ENCODE measurements at regions not wholly inside any gene's neighbourhood (a gene's known extent, or its start where the extent isn't known, plus 50 kb on each side); places are given as distances from the start of the nearest gene placed in this dataset.

DNA sequence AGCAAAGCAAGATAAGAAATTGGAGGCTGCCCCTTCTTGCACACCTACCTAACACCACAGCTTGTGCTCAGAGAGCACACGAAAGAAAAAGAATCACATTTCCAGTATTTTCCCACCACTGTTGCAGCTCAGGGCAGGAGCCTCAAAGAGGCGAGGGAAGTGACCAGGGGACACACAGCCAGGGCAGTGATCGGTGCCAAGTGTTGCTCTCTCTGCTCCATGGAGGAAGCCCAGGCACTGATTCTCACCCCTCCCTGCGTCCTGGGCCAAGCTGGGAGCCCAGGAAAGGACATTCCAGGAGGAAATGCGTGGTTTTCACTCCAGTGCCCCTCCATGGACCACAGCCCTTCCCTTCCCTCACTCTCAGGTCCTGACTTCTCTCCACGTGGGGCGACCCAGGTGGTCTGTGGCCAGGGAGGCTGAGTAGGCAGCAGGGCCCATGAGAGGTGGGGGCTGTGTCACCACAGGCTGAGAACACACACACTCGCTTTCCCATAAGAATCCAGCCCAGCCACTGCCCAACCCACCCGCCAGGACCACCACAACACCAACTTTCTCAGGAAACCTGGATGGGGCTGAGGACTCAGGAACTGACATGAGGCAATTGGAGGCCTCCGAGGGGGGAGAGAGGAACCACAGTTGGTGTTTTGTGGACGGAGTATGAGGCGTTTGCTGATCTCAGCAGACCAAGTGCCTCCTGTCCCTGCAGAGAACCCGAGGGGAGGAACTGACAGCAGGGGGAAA lies 81.7 kb upstream of the MAFB start:
- DNase-seq: no peak

DNA sequence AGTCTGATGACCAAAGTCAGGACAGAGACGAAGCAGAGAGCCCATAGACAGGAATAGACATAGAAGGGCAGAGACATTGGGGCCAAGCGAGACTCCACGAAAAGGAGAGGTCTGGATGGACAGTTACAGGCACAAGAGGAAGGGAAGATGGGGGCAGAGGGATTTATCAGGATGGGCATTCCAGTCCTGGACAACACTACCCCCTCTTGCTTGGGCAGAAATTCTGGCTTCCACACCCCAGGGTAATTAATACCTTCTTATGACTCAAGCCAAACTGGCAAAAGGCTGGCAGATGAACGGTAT lies 82.2 kb upstream of the MAFB start:
- no peak for DNase-seq

DNA sequence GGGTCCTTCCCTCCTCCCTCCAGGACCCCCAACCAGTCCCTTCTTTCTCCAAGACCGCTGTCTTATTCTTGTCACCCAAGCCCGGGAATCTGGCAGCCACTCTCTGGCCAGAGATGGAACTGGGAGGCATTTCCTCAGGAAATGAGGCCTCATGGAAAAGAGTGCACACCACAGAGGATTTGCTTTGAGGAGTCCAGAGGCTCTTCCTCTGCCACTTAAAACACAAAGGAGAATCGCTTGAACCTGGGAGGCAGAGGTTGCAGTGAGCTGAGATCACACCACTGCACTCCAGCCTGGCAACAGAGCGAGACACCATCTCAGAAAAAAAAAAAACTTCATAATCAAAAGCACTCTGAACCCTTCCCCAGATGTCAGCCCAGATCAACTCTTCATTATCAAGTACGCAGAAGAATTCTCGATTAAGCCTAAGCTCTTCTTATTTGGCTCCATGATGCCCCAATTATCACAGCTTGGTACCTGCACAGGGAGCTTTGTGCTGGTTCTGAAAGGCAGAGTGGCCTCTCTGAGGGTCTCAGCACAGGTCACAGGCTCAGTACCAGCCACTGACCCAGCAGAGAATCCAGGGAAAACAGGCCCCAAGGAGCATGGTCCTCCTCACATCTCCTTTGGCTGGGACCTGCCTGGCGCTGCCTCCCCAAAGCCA lies 82.9 kb upstream of the MAFB start:
- no peak for DNase-seq

DNA sequence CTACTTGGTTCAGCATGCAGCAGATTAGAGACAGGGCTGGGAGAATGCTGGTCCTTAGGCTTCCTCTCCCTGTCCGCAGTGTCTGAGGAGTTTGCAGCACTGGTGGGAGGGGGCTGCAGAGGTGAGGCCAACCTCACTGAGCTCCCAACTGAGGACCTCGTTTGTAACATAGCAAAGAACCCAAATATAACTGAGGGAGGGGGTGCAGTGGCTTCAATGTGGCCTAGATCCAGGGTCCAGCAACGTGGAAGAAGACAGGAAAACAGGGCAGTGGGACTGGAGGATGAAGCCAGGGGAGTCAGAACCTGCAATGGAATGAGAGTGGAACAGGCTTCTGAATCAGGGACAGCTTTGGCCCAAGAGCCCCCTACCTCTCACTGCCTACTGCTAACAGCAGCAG lies 84.3 kb upstream of the MAFB start:
- no peak for DNase-seq

DNA sequence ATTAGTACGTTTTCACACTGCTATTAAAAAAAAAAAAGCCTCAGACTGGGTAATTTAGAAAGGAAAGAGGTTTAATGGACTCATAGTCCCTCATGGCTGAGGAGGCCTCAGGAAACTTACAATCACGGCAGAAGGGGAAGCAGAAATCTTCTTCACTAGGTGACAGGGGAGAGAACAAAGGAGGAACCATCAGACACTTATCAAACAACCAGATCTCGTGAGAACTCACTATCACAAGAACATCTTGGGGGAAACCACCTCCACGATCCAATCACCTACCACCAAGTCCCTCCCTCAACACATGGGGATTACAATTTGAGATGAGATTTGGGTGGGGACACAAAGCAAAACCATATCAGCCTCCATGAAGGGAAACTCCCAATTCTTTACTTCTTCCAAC lies 85.2 kb upstream of the MAFB start:
- no peak for DNase-seq

DNA sequence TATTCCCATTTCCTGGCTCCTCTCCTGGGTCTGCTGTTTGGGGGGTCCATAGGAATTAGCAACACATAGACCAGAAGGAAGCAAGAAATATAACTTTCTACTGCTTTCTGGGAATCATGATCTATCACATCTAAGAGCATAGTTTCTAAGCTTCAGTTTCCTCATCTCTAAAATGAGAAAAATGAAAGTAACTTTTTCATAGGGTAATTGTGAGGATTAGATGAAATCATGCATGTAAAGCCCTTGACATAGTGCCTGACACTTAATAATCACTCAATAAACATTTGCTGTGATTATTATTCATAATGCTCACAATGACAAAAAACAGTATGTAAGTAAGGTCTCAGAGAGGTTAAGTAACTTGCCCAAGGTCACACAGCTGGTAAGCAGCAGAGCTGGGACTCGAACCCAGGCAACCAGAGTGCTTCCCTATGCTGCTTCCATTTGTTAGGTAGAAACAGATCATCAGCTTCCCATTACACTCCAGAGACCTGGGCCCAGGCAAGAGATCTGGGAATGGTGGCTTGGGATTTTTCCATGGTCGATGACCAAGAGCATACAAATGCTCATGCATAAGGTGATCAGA lies 86.6 kb upstream of the MAFB start:
- DNase-seq: no peak

DNA sequence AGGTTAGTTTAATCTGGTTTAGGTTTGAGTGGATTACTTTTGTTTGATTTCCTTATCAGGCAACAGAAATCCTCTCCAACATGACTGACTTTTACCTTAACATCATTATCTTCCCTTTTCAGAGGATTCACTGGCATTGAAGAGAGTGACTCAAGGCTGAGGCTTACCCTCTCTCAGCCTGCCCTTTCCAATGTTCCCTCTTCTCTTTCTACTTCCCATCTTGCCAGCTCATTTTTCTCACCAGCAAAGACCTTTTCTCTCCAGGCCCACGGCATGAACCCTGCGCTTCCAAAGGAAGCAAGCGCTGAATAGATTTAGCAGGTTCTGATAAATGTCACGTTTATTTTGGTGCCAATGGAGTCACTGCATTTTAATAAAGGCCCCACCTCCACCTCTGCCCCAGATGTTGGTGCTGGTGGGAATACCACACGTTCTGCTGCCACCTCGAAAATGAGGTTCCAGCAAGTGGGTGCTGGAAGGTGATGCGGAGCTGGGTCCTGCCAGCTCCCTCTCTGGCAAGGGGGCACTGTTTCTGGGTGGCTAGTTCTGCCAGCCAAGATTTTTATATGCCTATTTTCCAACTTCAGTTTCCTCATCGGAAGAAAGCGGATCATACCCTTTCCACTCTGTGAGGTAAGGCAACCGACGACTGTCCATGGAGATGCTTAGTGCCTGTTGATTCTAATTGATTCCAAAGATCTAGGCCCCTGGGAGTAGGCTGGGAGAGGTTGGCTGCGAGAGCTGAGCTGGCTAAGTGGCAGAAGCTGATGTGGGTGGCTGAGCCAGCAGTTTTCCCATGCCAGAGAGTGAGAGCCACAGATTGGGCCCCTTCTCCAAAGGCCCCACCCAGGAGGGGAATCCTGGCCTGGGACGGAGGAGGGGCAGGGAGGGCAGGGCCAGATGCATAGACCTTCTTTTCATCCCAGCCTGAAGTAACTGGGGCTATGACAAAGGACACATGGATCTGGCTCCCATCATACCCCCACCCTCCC lies 87.7 kb upstream of the MAFB start:
- no peak for DNase-seq

DNA sequence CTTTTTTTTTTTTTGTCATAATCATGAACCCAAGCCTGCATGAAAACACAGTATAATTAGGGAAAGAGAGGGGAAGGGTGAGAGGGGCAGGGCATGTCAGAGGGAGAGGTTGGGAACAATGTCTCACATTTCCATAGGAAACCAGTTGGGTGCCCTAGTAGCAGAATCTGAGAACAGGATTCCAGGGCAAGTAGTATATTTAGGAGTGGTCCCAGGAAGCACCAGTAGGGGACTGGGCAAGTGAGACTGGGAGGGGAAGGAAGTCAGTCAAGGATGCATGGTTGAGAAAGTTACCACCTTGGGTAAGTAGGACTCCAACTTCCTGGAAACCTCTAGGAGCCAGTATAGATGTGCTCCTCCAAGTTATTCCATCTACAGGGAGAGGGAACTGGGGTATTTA lies 88.6 kb upstream of the MAFB start:
- DNase-seq: no peak

DNA sequence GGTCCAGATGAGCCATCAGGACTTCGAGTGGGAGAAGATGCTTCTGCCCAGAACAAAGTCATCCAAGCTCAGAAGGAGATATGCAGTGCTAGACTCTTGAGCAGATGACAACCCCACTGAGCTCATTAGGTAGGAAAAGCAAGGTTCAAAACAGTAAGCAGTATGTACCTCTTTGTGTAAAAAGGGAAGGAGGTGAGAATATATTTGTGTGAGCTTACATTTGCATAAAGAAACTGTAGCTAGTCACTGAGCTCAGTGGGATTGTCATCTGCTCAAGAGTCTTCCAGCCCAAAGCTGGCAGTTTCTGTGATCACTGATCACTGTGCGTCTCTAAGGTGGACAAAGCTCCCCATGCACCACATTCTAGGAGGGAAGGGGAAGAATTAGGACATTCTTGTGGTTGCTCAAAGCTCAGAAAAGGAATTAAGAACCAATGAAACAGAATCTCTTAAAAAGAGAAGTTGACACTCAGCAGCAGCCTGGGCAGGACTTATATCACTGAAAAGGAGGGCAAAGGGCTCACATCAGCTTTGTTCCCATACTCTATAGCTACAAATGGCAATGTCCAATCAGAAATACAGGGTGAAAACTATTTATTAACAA lies 90.0 kb upstream of the MAFB start:
- DNase-seq: no peak

DNA sequence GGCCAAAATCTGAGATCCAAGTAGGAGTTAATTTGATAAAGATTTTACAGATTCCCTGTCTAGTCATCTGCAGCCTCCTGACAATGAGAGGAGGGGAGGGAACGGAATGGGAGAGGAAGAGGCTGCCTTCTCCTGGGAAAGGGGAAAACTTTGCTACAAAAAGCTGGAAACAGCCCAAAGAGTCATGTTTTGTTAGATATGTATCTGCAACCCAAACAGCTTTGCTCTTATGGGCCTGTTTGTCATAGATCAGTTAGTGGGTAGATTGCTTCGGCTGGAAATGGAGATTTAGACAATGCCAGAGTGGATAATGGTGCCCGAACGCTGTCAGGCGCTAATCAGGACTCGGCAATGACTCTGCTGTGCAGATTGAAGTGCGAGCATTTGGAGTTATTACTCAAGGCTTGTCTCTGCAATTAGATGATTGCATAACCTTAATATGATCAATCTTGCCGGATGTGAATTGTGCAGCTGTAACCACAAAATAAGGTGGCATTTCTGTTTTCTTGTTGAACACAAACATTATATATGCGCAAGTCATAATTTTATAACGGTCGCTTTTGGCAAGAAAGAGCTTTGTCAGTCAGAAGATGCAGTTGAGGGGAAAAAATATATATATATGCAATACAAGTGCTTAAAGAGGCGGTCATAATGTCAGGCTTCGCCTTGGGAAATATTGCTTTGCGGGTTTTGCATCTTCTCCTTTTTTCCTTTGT lies 92.4 kb upstream of the MAFB start:
- no peak for DNase-seq

DNA sequence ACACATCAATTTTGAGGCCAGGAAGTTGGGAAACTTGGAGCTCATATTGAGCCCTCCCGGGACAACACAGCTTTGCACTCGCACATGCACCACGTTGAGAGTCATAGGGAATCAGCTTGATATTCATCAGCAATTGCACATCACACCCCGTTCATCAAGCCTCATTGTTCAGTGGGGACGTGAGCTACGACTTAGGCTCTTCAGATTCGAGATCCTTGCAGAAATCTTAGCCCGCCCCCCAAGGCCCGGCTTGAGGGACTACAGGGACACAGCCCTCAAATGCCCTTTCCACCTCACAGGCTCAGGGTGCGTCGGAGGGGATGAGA lies 93.0 kb upstream of the MAFB start:
- no peak for DNase-seq

DNA sequence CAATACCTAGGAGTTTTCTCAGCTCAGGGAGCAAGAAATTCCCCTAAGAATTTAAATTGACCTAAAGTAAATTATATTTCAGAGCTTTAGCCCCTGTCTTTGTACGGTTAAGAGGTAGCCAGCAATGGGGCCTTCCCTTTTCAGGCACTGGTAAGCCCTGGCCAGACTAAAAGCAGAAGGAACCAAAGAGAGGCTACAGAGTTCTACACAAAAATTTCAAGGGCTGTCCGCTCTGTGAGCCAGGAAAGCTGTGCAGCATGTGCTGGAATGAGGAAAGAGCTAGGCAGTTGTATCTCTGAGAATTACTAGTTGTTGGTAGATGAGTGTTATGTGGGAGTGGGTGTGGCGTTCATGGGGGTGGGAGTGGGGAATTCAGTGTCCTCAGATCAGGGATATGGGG lies 96.3 kb upstream of the MAFB start:
- no peak for DNase-seq

DNA sequence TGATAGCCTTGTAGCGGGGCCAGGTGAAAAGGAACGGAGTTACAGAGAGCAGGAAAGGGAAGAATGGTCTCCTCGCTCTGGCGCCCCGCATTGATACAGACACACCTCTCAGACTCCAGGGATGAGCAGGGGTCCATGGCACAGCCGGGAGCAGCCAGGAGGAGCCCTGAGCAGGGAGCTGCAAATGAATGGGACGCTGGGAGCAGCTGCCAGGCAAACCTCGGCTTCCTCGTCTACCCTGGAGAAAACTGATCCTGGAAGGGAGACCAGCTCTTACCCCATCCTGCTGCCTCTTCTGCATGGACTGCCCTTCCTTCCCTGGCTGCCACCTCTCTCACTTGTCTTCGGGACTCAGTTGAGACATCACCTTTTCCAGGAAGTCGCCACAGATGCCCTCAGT lies 97.3 kb upstream of the MAFB start:
- no peak for DNase-seq

DNA sequence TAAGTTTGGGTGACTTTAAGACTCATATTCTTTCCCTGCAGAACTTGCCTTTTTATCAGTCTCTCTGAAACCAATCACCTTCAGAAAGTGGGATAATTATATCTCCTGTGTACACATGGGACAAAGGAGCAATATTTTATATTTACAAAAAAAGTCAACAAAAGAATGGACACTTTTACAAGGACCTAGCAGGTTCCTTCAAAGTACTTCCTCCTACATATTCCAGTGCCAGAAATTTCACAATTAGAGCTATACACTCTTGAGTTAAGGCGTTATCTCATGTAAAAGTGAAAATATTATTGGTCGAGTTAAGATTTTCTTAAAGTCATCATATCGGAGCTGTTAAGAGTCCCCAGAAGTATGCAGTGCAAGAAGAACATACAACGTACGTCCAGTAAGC lies 98.9 kb upstream of the MAFB start:
- no peak for DNase-seq

DNA sequence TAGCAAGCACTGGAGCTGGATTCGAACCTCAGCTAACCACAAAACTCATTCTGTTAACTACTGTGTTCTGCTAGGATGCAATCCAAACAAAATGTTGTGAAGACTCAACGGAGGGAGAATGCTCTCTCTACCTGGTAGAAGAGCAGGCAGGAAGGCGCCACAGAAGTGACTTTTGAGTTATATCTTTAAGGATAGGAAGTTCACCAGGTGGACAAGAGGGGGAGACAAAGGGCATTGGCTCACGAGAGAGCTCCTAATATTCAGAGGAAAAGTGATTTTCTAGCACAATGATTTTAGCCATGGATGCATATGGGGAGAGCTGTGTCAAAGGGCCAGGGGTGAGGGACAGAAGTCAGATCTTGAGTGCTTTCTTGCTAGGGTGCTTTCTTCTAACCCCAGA lies 108.4 kb upstream of the MAFB start:
- DNase-seq: no peak

DNA sequence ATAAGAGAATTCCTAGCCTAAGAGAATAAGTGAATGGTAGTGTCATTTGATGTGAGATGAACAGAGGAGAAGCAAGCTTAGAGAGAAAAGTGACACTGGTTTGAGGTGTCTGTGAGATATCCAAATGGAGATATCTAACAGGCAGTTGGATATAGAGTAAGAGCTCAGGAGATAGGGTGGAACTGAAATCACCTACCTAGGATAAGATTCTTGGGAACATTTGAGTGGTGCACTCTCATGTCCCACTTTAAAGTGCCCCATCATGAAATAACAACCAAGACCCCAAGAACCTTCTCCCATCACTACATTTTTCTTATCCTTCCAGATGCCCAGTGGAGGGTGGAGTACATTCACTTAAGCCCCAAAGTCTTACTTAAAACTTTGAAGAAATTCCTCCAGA lies 109.0 kb upstream of the MAFB start:
- DNase-seq: no peak

DNA sequence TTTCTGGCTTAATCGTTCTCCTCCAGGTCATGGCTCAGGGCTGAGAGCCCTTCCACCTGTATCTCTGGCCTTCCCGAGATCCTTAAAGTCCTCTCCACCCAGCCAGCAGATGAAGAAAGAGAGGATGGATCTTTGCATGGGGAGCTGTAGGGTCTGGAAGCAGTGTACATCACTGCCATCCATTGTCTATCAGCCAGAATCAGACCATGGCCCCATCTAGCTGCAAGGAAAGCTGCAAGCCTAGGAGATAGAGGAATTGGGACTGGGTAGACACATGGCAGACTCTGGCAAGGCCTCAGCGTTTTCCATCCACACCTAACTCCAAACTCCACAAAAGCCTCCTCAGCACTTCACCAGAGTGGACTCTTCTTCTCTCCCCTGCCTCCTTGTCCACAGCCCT lies 113.8 kb upstream of the MAFB start:
- no peak for DNase-seq

DNA sequence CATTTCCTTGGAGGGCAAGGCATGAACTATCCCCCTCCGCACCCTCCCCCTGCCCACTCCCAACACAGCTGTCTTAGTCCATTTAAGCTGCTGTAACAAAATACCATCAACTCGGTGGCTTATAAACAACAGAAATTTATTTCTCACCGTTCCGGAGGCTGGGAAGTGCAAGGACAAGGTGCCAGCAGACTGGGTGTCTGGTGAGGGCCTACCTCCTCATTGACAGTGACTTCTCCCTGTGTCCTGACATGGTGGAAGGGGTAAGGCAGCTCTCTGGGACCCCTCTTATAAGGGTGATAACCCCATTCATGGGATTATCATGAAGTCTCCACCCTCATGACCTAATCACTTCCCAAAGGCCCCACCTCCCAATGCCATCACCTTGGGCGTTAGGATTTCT lies 114.3 kb upstream of the MAFB start:
- no peak for DNase-seq

DNA sequence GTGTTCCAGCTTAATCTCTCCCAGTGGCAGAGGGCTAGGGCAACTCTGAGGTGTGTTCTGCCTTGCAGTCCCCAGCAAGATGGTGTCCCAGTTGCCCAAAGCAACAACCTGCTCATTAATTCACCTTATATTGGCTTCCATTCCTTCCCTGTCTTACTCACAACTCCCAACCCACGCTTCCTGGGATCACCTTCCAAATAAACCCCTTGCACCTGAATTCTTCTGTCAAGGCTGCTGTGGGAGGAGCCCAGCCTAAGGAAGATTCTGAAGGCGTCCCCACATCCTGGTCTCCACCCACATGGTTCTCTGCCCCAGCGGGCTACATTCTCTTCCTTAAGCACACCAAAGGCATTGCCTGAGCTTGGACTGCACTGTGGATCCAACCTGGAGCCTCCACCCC lies 116.6 kb upstream of the MAFB start:
- no peak for DNase-seq

DNA sequence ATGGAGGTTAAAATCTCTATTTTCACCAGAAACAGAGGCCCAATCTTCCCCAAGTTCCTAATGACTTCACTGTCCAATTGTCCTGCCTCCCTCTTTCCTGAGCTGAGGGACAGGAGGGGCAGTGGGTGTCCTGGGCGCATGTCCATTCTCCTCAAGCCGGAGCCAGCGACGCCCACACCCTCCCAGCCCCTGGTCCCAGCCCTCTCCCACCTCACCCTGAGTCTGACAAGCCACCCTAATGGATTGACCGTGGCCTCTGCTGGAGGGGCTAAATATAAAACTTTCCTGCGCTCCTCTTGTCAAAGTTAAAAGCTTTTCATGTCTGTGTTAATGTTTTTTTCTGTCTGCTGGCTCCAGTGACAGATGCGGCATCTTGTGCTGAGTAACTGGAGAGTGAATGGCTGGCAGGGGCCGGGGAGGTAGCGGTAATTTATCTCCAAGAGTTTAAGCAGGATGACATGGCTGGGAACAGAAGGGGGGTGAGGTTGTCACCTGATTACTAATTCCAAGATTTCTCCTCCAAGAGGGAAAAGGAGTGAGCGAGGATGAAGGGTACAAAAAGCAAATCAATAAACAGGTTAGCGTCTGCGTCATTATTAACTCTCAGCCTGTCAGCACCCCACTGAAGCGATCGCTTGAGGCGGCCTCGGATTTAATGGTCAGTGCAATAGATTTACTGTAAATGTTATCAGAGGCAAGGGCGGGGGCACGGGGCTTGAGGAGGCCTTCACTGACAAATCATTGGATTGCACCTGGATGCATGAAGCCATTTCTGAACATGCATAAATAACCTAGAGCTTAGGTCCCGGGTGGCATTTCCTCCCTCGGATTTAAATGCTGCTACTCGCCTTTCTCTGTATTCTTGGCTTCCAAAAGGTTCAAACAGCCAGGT lies 118.1 kb upstream of the MAFB start:
- no peak for DNase-seq

DNA sequence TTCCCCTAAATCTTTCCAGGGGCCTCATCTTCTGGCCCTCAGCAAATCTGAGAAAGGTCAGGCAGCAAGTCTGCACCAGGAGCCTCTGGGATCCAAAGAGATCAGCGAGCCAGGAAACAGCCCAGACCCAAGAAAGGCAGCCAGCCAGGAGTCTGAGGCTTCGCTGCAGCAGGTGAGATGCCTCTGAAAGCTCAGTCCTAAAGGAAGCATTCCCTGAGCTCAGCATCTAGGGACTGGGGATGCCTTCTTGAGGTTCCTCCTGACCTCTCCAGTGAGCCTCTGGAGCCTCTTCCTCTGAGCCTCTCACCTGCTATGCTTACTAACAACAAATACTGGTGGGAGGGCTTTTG lies 118.8 kb upstream of the MAFB start:
- no peak for DNase-seq

DNA sequence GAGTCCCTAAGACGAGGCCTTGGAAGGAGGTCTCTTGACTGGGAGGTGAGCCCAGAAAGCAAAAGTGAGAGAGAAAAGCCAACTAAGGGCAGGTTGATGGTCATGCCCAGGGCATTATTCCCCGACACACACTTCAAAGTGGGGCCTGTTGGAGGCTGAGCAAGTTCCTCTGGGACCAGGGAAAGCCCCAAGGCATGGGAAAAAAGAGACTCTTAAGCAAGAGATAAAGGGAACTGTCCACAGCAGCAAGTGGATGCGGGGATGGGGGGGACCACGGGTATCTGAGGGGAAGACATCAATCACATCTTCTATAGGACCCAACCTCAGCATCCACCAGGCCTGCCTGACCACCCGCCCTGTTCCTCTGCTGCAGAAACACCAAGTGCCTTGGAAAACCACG lies 119.9 kb upstream of the MAFB start:
- no peak for DNase-seq
